ENCODE measurements at regions not wholly inside any gene's neighbourhood (a gene's known extent, or its start where the extent isn't known, plus 50 kb on each side); places are given as distances from the start of the nearest gene placed in this dataset.

DNA sequence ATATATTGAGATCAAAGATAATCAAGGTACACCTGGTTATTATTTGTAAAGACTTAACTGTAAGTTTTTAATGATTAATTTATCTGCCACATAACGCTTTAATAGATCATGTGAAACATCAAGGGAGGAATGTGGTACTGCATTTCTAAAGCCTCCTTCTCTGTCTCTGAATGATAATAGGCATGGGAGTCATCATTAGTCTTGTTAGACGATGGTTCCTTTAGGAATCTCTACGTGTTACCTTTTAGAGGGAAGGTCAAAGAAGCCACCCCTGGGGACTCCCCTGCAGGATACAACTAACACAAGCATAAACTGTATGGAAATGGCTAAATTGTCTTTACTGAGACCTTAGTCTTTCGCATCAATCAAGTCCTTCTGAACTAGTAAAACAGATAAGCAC, 173.6 kb upstream of the MCHR2 start:
- TF ChIP-seq CTCF (IDR thresholded peaks at IDR 0.05): no peak
- no peak for TF ChIP-seq EZH2 (IDR thresholded peaks at IDR 0.05; ENCODE audit: borderline replicate concordance, insufficient read depth, low read depth, low read length, poor library complexity, severe bottlenecking)
